ENCODE measurements at regions not wholly inside any gene's neighbourhood (a gene's known extent, or its start where the extent isn't known, plus 50 kb on each side); places are given as distances from the start of the nearest gene placed in this dataset.

GRCh38 chr1:14083277-14083676 is 383.3 kb downstream of the PRDM2 start:
- H3K79me2 ChIP-seq (ENCODE audit: insufficient read depth, low read length) = no peaks in the 10 kb centered on the region
- H3K9me3 ChIP-seq (ENCODE audit: insufficient read depth, low read length) = no peaks in the 10 kb centered on the region
- no peaks in the 10 kb centered on the region for H3F3A ChIP-seq (ENCODE audit: insufficient read depth)
- H4K20me1 ChIP-seq (ENCODE audit: low read depth, low read length) = no peaks in the 10 kb centered on the region
- H3K9me2 ChIP-seq (replicated peaks; ENCODE audit: insufficient read depth, low read length) = no peaks in the 10 kb centered on the region
- no peaks in the 10 kb centered on the region for H3K36me3 ChIP-seq (ENCODE audit: low read length)
- H3K9ac ChIP-seq (ENCODE audit: low read length) = no peak overlapping the region
- no peak overlapping the region for H3K4me2 ChIP-seq (ENCODE audit: low read depth, low read length, poor library complexity, severe bottlenecking)
- H3K27me3 ChIP-seq (ENCODE audit: low read length) = 0 out of 2 replicates have a peak, but pooled peaks cover 2% of the 10 kb centered on the region
- no peak overlapping the region for H3K4me3 ChIP-seq (ENCODE audit: insufficient read depth, low read length, poor library complexity, severe bottlenecking)
- H3K27ac ChIP-seq (ENCODE audit: low read depth, low read length) = no peak overlapping the region
- H2AFZ ChIP-seq (ENCODE audit: low read depth, low read length, severe bottlenecking) = no peak overlapping the region
- TF ChIP-seq EZH2phosphoT487 (conservative IDR thresholded peaks at IDR 0.05; ENCODE audit: low read length) = no peak
- no peak for TF ChIP-seq CTCF (IDR thresholded peaks at IDR 0.05; ENCODE audit: insufficient read depth, low read length, poor library complexity, severe bottlenecking)

- no peaks in the 10 kb centered on the region for H3K79me2 ChIP-seq (ENCODE audit: insufficient read depth, low read length)
- no peaks in the 10 kb centered on the region for H3F3A ChIP-seq (ENCODE audit: insufficient read depth)
- no peak overlapping the region for H3K4me2 ChIP-seq (ENCODE audit: low read depth, low read length, poor library complexity, severe bottlenecking)
- TF ChIP-seq EZH2phosphoT487 (conservative IDR thresholded peaks at IDR 0.05; ENCODE audit: low read length) = no peak
- no peak for TF ChIP-seq CTCF (IDR thresholded peaks at IDR 0.05; ENCODE audit: insufficient read depth, low read length, poor library complexity, severe bottlenecking)
- H3K9me2 ChIP-seq (replicated peaks; ENCODE audit: insufficient read depth, low read length) = no peaks in the 10 kb centered on the region
- H3K9me3 ChIP-seq (ENCODE audit: insufficient read depth, low read length) = no peaks in the 10 kb centered on the region
- H3K4me3 ChIP-seq (ENCODE audit: insufficient read depth, low read length, poor library complexity, severe bottlenecking) = no peak overlapping the region
- H2AFZ ChIP-seq (ENCODE audit: low read depth, low read length, severe bottlenecking) = no peak overlapping the region
- no peaks in the 10 kb centered on the region for H3K36me3 ChIP-seq (ENCODE audit: low read length)
- H4K20me1 ChIP-seq (ENCODE audit: low read depth, low read length) = no peaks in the 10 kb centered on the region
- H3K9ac ChIP-seq (ENCODE audit: low read length) = no peak overlapping the region
- 0 out of 2 replicates have a peak, but pooled peaks cover 2% of the 10 kb centered on the region for H3K27me3 ChIP-seq (ENCODE audit: low read length)
- H3K27ac ChIP-seq (ENCODE audit: low read depth, low read length) = no peak overlapping the region
Observed at GRCh38 chr1:14083706-14084105, 383.7 kb downstream of the PRDM2 start.

GRCh38 chr1:14090062-14090461 is 390.1 kb downstream of the PRDM2 start:
- Histone ChIP-seq H3K9me2 (replicated peaks; ENCODE audit: insufficient read depth, low read length) (no peaks in the 10 kb centered on the region), H3K27me3 (ENCODE audit: low read length) (0 out of 2 replicates have a peak, but pooled peaks cover 3% of the 10 kb centered on the region), H4K20me1 (ENCODE audit: low read depth, low read length) (no peaks in the 10 kb centered on the region), H3K36me3 (ENCODE audit: low read length) (no peaks in the 10 kb centered on the region), H3K9me3 (ENCODE audit: insufficient read depth, low read length) (no peaks in the 10 kb centered on the region), H3K4me2 (ENCODE audit: low read depth, low read length, poor library complexity, severe bottlenecking) (no peak overlapping the region), H3K27ac (ENCODE audit: low read depth, low read length) (no peak overlapping the region), H3K9ac (ENCODE audit: low read length) (no peak overlapping the region), H2AFZ (ENCODE audit: low read depth, low read length, severe bottlenecking) (no peak overlapping the region), H3F3A (ENCODE audit: insufficient read depth) (no peaks in the 10 kb centered on the region), H3K79me2 (ENCODE audit: insufficient read depth, low read length) (no peaks in the 10 kb centered on the region), H3K4me3 (ENCODE audit: insufficient read depth, low read length, poor library complexity, severe bottlenecking) (no peak overlapping the region)
- TF ChIP-seq EZH2phosphoT487 (conservative IDR thresholded peaks at IDR 0.05; ENCODE audit: low read length) (no peak), CTCF (IDR thresholded peaks at IDR 0.05; ENCODE audit: insufficient read depth, low read length, poor library complexity, severe bottlenecking) (no peak)

Measured in SU-DHL-6 (cell line).